ENCODE measurements at regions not wholly inside any gene's neighbourhood (a gene's known extent, or its start where the extent isn't known, plus 50 kb on each side); places are given as distances from the start of the nearest gene placed in this dataset.

- no peak for TF ChIP-seq CTCF (conservative IDR thresholded peaks at IDR 0.05; ENCODE audit: low read depth, low read length)
- TF ChIP-seq MXI1 (IDR thresholded peaks at IDR 0.05; ENCODE audit: borderline replicate concordance, low read depth, low read length) = no peak
- TF ChIP-seq POLR2A (IDR thresholded peaks at IDR 0.05; ENCODE audit: low read depth, low read length) = no peak
- no peak for TF ChIP-seq BHLHE40 (IDR thresholded peaks at IDR 0.05; ENCODE audit: low read depth, low read length)
- TF ChIP-seq RAD21 (IDR thresholded peaks at IDR 0.05; ENCODE audit: low read length) = no peak
- TF ChIP-seq FOS (IDR thresholded peaks at IDR 0.05; ENCODE audit: low read depth, low read length) = no peak
- no peak for TF ChIP-seq MAZ (IDR thresholded peaks at IDR 0.05; ENCODE audit: borderline replicate concordance, low read depth, low read length)
- no peak for TF ChIP-seq SMC3 (IDR thresholded peaks at IDR 0.05; ENCODE audit: low read depth, low read length)
- TF ChIP-seq MAFK (IDR thresholded peaks at IDR 0.05; ENCODE audit: low read depth, low read length) = no peak
- no peak for TF ChIP-seq ELK1 (IDR thresholded peaks at IDR 0.05; ENCODE audit: borderline replicate concordance, low read depth, low read length)
- TF ChIP-seq, protein P1, sequence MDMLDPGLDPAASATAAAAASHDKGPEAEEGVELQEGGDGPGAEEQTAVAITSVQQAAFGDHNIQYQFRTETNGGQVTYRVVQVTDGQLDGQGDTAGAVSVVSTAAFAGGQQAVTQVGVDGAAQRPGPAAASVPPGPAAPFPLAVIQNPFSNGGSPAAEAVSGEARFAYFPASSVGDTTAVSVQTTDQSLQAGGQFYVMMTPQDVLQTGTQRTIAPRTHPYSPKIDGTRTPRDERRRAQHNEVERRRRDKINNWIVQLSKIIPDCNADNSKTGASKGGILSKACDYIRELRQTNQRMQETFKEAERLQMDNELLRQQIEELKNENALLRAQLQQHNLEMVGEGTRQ (IDR thresholded peaks at IDR 0.05; ENCODE audit: low read depth, low read length) = no peak
These were observed 119.2 kb downstream of the MYCN start for GRCh38 chr2:16059393-16060016.

All from IMR-90 (cell line).